Inflammatory macrophage (primary cell): ENCODE measurements at regions not wholly inside any gene's neighbourhood (a gene's known extent, or its start where the extent isn't known, plus 50 kb on each side); places are given as distances from the start of the nearest gene placed in this dataset.

Experiments used
- DNase-seq, 2 donors: peaks; one replicate each; pipeline ENCODE4 v3.0.0-alpha.2; 2020 to 2022

DNA sequence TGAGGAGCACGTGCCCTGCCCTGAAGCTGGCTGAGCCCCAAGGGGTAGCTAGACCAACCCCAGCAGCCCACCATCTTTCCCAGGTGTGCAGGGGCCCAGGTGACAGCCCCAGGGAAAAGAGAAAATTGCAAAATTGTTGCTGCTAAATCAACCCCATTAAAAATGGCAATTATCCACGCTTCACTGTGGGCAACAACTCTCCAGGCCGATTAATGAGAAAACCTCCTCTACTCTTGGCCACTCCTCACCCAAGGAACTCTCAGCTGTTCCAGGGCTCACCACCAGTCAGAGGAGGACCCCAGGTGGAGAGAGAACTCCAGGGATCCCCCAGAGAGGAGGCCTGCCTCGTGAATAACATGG, 516.1 kb upstream of the MGMT start:
- no peak for DNase-seq

DNA sequence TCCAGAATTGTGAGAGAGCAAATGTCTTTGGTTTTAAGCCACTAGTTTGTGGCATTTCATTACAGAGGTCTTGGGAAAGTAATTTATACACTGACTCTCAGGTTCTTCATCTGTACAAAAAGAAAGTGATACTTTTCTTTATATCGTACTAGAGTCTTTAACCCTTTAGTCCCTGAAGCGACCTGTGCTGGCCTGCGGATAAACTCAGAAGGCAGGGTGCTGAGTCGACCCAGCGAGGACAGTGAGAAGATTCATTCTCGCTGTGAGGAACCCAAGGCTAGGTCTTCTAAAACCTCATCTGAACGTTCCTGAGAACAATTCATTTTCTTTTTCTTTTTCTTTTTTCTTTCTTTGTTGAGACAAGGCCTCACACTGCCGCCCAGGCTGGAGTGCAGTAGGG, 514.2 kb upstream of the MGMT start:
- DNase-seq = no peak

DNA sequence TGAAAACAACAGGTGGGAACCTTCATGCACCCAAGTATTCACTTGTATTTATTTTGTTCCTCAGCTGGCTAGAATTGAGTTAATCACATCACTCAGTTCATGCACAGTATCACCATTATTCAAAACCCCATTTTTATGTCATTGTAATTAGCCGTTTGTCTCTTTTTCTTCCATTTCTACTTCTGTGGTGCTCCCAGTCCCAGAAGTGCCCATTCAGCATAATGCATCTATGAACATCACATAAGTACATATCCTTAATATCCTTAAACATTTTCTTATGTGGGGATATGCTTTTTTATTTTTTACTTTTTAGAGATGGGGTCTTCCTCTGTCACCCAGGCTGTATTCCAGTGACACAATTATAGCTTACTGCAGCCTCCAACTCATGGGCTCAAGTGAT, 510.9 kb upstream of the MGMT start:
- DNase-seq = no peak

DNA sequence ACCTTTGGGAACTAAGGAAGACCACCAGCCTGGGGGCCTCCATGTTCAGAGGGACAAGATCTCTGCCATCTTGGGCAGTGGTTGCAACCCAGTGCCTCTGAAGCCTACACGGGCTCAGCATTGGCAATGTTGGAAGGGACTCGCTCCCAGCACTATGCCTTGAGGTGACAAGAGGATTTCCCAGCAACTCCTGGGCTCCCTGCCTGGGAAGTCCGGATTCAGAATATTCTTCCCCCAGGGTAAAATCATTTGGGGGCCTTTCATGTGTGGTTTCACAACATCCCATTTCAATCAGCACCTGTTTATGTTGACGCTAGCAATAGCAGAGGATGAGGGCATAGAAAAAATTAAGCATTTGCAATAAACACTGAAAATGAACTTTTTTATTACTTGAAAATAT, 509.8 kb upstream of the MGMT start:
- no peak for DNase-seq

DNA sequence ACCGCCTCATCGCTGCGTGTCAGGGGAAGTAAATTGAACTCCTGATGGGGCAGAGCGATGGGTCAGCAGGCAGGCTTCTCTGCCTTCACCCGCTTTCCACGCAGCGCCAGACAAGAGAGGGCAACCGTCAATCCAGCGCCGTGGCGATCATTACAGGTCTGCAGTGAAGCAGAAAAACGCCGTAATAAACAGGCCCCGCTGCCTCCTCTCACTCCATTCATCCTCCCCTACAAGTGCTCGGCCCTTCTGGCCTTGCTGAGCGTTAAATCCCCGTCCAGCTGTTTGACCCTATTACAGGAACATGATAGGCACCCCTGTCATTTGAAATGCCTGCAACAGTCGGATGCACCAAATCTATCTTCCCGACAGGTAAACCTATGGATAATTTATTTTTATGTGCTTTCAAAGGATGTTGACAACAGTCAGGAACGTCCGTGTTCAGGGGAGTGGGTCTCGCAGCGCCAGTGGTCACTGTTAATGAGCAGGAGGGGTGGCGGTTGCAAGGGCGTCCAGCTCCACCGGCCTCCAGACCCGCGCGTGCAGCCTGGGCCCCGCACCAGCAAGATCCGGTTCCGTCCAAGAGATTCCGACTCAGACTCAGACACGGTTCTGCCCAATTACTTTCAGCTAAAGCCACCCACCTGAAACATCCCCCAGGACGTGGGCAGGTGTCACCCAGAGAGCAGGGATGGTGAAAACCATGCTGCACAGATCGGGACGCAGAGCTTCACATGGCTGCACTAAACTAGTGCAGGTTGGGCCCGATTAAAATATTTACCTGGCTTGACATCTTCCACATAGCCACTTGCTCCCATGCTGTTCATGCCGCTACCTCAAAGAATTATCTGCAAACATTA, 508.0 kb upstream of the MGMT start:
- no peak for DNase-seq

DNA sequence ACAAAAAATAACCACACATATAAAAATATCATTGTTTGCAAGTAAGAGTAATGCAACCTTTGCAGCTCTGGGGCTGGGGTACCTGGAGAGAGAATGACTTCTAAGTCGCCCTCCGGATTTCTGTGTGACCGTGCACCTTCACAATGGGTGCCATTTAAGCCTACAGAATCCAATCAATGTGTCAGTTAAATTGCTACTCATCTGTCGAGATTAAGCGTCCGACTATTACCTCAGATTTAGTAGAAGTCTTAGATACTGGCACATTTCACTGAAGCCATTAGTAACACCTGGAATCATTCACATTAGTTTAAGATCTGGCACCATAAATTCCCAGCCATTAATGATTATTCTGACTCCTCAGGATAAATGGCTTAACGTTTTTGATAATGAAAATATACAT, 507.3 kb upstream of the MGMT start:
- no peak for DNase-seq

DNA sequence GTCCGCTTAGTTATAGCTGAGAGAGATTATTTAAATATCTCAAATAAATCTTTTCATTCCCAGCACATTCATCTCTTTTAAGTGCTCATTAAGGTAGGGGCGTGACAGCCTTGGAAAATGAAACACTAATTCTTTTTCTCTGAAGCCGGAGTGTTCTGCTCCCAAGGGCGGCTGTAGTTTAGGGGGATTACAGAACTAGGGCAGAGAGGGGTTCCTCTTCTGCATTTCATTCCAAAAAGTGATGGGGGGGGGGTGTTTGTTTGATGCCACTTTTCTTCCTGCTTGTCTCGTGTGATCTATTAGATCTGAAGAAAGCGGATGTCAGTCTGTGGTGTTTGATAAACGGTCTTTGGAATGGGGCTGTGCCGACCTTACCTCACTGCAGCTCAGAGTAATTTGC, 506.5 kb upstream of the MGMT start:
- no peak for DNase-seq

DNA sequence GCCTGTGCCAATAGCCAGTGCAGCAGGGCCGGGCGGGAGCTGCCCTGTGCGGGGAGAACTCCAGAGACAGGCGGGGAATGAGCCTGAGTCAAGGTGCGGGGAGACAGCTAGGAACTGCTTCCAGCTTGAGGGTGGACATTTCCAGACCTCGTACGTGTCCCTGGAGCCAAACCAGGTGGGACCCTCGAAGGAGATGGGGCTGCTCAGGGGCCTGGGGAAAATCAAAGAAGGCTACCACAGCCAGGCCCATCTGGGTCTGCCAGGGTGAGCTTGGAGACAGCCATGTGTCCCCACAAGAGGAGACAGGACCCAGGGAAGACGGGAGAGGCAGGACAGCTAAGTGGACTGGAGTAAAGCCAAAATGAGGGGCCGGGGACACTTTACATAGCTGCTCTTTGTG, 504.9 kb upstream of the MGMT start:
- no peak for DNase-seq

DNA sequence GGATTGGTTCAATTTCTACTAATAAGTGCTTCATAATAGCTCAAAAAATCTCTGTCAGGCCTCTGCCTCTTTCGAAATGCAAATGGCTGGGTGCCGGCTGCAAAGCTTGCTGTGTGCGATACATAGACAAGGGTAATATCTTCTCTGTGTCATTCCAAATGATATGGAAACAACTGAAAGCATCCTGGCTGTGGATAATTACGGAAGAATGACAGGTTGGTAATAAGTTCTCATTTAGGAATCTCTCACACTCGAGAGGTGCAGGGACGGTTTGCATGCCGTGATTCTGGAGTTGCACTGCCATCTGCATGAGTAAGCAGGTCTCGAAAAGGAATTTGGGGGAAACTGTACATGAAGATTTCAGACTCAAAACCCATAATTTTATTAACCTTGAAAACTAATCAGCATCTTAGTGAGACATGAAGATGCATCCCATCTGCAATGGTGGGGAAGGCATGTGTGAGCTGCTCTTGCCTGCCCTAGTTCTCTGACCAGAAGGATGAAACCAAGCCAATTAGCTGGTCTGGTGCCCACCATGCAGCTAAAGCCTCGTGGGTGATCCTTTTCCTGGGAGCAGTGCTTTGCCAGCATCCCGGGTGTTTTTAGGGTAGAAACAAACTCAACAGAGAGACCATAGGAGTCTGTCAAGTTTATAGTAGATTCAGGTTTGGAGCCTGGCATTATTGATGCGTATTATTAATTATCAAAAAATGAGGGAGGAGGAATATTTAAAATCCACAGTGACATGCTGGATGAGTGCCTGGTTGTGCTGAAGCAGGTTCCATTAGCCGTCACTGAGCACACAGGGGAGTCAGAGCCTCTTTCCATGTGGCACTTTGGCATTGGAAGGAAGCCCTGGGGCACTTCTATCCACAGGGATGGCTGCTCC, 503.6 kb upstream of the MGMT start:
- no peak for DNase-seq

DNA sequence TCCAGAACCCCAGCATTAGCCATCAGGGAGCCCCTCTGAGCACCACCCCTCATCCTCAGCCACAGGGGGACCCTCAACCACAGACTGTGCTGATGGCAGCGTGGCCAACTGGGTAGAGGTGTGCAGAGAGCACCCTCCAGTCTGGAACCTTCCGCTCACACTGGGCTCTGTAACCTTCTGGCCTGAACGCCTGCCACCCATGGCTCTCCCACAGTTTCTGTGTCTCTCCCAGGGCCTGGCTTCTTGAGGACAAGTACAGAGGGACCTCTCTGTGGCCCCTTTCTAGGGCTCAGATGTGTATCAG, 503.0 kb upstream of the MGMT start:
- DNase-seq = no peak

DNA sequence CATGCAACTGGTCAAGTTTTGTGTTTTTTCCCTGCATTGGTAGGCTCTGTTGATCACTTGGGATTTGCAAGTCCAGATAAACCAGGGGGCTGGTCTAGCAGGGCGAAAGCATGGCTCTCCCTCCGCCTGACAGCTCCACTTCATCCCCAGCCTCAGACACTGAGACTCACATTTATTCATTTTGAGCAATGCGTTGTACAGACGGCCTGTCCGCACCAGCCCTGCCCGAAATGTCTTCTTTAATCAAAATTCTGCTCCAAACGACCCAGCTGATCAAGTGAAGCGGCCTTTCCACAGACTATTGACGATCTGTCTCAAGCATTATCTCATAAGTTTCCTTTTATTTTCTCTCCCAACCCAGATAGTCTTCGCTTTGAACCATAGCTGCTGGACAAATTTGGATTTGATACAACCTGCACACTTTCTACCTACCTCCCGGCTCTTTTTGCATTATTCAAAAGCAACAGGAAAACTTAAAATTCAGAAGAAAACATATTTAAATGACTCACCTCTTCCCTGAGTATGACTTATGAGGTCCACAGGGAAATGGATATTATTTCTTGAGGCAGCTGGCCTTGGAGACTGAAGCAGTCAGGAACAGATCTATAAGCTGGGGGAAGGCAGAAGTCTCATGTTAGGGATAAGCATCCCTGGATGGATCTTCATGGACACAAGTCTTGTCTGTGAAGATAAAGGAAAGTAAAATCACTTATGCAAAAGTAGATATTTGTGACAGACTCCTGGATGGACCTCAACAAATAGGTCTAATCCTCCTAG, 498.9 kb upstream of the MGMT start:
- DNase-seq = no peak

DNA sequence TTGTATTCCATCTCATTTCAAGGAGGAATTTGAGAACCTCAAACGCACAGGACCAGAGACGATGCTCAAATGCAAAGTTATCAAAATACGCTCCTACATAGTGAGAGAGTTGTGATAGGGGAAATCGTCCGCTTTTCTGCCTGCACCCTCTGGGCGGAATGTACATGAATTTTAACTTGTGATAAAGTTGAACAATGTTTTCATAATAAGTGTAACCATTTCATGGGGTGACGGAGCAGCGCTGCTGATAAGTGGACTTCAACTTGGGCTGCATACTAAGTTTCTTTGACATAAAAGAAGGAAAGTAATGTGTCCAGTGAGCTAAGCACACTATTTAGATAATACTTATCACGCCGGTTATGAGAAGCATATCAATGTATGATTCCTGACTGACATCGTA, 497.5 kb upstream of the MGMT start:
- DNase-seq = no peak

DNA sequence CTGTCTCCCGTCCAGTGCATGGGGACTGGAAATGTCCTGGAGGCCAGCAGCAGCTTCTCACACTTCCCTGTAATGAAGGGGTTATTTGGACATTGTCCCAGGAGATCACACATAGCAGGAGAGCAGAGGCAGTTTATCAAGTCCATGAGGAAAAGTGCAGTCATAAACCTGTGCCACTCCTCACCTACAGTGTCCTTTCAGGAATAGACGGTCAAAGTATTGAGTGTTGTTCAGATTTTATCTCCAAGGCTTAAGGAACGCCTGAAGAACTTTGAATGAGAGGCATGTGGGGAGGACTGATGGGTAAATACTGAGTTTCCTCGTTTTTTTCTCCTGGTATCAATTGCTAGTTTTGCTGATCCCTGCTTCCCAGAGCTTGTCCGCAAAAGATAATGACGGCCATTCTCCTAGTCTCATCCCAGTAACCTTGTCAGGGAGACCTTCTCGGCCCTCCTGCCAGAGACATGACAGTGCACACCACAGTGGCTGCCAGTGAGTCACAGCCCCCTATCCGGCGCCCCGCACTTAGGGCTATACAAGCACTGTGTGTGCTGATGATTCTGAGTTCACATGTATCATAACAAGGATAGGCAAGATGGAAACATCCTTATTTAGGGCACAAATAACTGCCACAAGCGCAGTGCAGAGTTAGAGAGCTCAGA, 495.5 kb upstream of the MGMT start:
- DNase-seq = no peak

DNA sequence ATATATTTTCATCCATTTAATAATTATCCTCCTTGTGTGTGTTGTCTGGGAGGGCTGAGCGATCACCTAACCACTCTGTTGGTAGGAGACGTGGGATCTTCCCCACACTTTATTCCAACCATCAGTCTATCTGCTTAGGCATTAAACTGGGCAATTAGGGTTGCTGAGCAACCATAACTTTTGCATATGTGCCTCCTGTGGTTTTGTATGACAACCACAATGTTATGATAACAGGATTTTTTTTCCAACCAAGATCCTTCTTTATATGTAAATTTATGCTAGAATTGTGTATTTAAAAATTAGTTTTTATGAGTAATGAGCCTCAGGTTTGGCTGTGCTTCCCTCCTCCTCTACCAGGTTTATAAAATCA, 495.0 kb upstream of the MGMT start:
- no peak for DNase-seq

DNA sequence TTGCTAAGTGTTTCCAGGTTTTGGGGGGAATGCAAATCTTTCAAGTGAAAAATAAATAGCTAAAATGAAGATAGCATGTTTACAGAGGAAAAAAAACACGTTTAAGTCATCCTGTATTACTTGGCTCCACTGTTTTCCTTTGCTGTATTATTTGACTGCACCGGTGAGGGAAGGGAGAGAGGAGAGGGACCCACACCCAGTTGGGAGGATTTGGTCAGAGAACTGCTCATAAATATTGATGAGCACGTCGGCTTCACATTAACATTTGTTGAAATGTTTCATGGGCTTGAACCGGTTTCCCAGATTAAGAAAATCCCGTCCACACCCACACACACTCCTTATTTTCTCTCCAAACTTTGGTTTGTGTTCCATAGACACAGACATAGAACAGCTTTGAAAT, 493.8 kb upstream of the MGMT start:
- DNase-seq = no peak

DNA sequence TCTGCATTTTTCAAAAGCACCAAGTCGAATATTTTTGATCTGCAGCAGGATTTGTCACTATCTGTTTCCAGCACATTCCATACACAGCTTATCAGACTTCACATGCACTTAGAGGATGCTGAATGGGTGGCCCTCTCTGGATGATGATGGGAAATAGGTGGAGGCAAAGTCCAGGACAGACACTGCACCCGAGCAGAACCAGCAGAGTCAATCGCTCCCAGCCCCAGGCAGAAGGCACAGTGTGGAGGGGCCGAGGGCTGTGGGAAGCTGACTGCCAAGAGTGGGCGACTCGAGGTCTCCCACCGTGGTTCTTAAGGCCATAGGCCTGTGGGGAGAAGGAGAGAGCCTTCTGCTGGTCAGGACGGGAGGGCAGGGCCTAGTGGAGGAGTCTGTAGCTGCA, 490.2 kb upstream of the MGMT start:
- DNase-seq = no peak

DNA sequence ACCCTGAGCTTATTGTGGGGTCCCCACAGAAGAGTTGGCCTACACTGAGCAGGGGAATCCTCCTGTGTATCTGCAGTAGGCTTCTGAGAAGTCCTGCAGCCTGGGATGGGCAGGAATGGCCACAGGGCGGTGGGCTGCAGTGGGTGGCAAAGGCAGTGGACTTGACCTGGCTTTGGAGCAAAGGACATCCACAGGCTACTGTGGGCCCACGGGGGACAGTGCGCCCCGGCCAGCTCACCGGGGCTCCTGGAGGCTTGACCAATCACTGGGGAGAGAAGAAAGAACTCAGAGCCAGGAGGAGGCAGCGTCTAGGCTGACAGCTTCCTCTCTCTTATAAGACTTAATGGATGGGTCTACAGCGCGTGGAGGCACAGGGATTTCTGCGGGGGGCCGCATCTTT, 488.8 kb upstream of the MGMT start:
- no peak for DNase-seq

DNA sequence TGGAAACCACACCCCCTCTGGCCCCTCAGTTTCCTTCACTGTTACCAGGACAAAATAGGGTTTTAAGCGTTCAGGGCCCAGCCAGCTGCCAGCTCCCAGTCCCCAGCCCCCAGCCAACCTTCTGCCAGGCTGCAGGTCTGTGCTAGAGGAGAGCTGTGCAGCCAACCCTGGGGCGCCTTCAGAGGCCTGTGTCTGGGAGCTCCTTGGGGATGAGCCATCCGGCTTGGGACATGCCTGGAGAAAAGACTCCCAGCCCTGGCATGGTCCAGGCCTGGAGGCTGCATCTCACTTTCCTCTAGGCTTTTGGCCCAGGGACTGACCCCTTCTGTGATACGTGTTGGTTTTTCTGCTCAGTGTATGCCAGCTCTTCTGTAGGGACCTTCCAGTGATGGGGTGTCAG, 487.6 kb upstream of the MGMT start:
- DNase-seq = no peak

DNA sequence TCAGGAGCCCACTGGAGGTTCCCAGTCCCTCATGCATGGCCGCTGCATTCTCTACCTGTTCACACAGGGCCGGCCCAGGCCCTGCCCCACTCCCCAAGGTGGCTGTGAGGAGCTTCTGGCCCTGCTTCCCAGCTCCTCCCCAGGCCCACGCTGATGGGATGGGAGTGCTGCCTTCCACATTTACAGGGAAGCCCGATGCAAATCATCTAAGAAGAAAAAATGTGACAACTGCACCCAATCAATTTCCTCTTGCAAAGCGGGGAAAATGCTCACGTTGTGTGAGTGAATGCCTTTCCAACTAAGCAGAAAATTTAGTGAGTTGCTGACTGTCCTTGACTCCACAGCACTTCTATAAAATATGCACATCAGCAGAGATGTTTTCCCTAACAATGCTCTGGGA, 485.8 kb upstream of the MGMT start:
- no peak for DNase-seq

DNA sequence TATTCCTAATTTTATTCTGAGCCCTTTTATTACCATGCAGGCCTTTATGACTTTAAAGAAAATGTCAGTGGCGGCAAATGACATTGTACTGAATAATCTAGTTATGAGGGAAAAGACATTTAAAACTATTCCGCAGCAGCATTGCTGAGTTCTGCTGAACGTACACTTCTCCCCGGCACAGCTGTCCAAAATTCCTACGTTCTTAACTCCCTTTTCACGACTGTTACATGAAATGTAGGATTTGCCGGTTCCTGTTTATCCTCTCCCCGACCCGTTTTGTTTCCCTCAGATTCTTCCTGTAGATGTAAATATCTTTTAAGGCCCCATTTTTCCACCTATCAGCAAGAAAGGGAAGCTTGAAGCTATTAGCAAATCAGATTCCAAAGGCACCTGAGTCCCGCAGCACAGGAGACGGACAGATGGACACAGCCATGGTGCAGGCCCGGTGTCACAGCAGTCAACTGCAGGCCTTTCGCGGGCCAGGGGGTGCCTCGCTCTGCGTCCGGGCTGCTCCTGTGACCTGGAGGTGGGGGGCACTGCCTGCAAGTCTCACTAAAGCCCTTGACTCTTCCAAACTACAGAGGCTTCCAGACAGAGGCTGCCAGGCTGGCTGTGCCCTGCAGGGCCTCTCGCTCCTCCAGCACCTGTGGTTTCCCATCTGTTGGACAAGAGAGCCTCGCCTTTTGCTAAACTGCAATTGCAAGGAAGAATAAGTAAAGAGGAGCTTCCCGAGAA, 485.0 kb upstream of the MGMT start:
- no peak for DNase-seq

DNA sequence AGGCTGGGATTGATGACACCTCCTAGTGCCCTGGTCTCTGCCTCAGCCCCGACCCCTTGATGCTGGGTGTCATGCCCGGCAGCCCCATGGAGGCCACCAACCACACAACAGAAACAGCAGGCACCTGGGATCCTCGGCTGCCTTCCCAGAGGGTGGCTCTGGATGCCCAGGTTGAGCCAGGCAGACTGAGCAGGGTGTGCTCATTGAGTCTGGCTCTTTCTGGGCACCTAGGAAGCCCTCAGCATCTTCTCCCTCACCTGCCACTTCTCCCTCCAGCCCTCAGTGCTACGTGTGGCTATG, 484.5 kb upstream of the MGMT start:
- DNase-seq = no peak

DNA sequence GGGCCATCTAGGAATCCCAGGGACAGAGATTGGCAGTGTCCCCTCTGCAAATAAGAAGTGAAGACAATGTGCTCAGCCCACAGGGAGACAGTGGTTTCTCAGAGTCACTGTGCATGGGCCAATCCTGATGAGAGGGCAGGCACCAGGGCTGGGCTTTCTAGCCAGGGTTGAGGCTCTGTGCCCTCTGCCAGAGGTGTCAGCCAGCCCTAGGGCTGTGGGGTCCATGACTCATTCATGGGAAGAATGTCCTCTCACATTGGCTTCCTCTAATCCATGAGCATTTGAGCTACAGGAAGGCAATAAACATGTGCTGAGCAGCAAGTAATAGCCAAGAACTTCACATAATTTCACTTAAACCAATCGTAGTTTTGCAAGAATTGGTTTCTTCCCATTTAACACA, 482.0 kb upstream of the MGMT start:
- DNase-seq = no peak

DNA sequence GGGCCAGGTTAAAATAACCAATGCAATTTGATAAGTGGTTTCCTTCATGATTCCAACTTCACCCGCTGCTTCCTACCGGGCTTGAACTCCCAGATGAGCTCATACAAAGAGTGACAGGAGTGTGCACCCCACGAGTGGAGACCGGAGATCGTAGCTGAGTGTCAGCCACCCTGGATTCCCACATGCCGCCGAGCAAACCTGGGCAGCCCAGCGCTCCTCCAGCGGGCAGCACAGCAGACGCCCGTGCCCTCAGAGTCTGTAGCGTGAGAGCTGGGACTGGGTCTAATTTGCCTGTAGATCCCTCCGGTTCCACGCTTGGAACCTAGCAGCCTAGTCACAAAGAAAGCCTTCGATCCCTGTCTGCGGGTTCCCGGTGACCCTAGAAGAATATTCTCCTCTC, 476.1 kb upstream of the MGMT start:
- no peak for DNase-seq
